Parathyroid adenoma (tissue), 2 donors: ENCODE measurements at regions not wholly inside any gene's neighbourhood (a gene's known extent, or its start where the extent isn't known, plus 50 kb on each side); places are given as distances from the start of the nearest gene placed in this dataset.

Source experiments
- H2AFZ ChIP-seq: fragments of 300-600 bp; sonication (generic); one replicate; pipeline ENCODE4 v1.7.0; 2017; ENCODE audit warnings: antibody characterized with exemption, mild to moderate bottlenecking
- H3K27ac ChIP-seq: fragments of 300-600 bp; sonication (generic); one replicate; pipeline ENCODE4 v1.7.0; 2017
- H3K27me3 ChIP-seq: fragments of 300-600 bp; sonication (generic); one replicate; pipeline ENCODE4 v1.7.0; 2017; ENCODE audit warnings: low read length; ENCODE audit not compliant: control insufficient read depth, insufficient read depth
- H3K36me3 ChIP-seq: fragments of 300-600 bp; sonication (generic); one replicate; pipeline ENCODE4 v1.7.0; 2017; ENCODE audit warnings: low read length; ENCODE audit not compliant: control insufficient read depth, insufficient read depth
- H3K4me1 ChIP-seq: fragments of 300-600 bp; sonication (generic); one replicate; pipeline ENCODE4 v1.7.0; 2017; ENCODE audit warnings: control low read depth
- H3K4me2 ChIP-seq: fragments of 300-600 bp; sonication (generic); one replicate; pipeline ENCODE4 v1.7.0; 2017; ENCODE audit warnings: low read length
- H3K4me3 ChIP-seq: fragments of 300-600 bp; sonication (generic); one replicate; pipeline ENCODE4 v1.7.0; 2017; ENCODE audit warnings: low read depth, low read length
- H3K79me2 ChIP-seq: fragments of 300-600 bp; sonication (generic); one replicate; pipeline ENCODE4 v1.7.0; 2017; ENCODE audit warnings: control low read depth
- H3K9ac ChIP-seq: fragments of 300-600 bp; sonication (generic); one replicate; pipeline ENCODE4 v1.7.0; 2017; ENCODE audit warnings: mild to moderate bottlenecking
- H3K9me3 ChIP-seq: fragments of 300-600 bp; sonication (generic); one replicate; pipeline ENCODE4 v1.7.0; 2017; ENCODE audit warnings: low read length; ENCODE audit not compliant: control insufficient read depth
- TF ChIP-seq, protein P1 (sequence below): fragments of 300-600 bp; sonication (generic); IDR thresholded peaks from one replicate; pipeline ENCODE4 v1.7.0; 2017; ENCODE audit warnings: antibody characterized with exemption, mild to moderate bottlenecking
- donor health status: primary hyperparathyroidism.

DNA sequence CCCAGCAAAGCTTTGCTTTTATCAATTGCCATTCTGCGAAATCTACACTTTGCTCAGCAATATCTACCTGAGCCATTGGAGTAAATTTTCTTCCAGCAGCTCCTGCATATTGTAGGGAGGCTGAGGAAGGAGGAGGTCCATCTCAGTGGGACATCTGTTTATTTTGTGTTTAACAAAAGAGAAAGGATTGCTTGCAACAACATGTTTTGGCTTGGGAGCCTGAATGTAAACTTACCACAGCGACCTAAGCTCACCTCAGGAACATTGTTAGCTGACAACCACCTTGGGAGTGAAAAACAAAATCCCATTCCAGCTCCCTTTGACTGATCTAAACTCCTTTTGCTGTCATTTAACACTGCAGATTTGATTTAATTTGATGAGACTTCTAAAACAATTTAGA lies 356.1 kb downstream of the SS18 start:
- no peak overlapping the region for H3K27ac ChIP-seq
- TF ChIP-seq, protein P1, sequence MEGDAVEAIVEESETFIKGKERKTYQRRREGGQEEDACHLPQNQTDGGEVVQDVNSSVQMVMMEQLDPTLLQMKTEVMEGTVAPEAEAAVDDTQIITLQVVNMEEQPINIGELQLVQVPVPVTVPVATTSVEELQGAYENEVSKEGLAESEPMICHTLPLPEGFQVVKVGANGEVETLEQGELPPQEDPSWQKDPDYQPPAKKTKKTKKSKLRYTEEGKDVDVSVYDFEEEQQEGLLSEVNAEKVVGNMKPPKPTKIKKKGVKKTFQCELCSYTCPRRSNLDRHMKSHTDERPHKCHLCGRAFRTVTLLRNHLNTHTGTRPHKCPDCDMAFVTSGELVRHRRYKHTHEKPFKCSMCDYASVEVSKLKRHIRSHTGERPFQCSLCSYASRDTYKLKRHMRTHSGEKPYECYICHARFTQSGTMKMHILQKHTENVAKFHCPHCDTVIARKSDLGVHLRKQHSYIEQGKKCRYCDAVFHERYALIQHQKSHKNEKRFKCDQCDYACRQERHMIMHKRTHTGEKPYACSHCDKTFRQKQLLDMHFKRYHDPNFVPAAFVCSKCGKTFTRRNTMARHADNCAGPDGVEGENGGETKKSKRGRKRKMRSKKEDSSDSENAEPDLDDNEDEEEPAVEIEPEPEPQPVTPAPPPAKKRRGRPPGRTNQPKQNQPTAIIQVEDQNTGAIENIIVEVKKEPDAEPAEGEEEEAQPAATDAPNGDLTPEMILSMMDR = no peak
- no peak overlapping the region for H3K4me3 ChIP-seq
- H3K9me3 ChIP-seq = no peaks in the 10 kb centered on the region
- no peaks in the 10 kb centered on the region for H3K27me3 ChIP-seq
- no peak overlapping the region for H2AFZ ChIP-seq
- no peaks in the 10 kb centered on the region for H3K79me2 ChIP-seq
- no peak overlapping the region for H3K9ac ChIP-seq
- H3K4me1 ChIP-seq = no peaks in the 10 kb centered on the region
- H3K4me2 ChIP-seq = no peak overlapping the region
- H3K36me3 ChIP-seq = no peaks in the 10 kb centered on the region

DNA sequence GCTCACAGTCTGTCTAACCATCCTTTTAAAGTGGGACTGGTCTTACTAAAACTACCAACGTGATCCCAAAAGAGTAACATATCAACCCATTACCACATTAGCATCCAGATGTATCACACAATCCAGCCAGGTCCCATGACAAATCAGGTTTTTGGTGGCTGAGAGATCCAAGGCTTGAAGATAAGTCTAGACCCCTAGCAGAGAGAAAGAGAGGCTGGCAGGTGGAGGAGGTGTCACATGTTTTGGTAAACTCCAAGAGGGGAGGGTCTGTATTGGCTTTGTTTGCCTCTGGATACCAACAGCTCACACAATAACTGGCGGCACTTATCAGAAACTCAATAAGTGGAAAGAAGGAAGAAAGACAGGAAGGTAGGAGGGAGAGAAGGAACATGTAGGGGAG lies 357.6 kb downstream of the SS18 start:
- Histone ChIP-seq H3K27me3 (no peaks in the 10 kb centered on the region), H2AFZ (no peak overlapping the region), H3K36me3 (no peaks in the 10 kb centered on the region), H3K27ac (no peak overlapping the region), H3K9me3 (no peaks in the 10 kb centered on the region), H3K4me2 (no peak overlapping the region), H3K9ac (no peak overlapping the region), H3K4me3 (no peak overlapping the region), H3K79me2 (no peaks in the 10 kb centered on the region), H3K4me1 (no peaks in the 10 kb centered on the region)
- TF ChIP-seq, protein P1 = no peak

DNA sequence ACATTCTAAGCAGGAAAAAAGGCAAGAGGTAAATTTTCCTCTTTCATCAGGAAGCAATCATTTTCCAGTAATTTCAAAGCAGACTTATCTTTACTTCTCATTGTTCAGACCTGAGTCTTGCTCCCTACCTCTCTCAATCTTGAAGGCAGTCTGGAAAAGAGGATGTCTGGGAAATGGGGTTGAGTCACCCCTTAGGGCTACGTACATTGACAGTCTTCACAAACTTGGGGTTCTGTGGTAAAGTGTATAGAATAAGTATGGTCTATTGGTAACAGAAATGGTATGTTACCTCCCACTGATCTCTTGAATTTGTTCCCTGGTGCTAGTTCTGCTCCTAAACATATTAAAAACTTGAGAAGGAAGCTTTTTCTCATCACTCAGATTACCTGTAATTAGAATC lies 361.3 kb downstream of the SS18 start:
- H3K4me3 ChIP-seq = no peak overlapping the region
- no peaks in the 10 kb centered on the region for H3K36me3 ChIP-seq
- no peak overlapping the region for H3K27ac ChIP-seq
- H3K9me3 ChIP-seq = no peaks in the 10 kb centered on the region
- H3K27me3 ChIP-seq = no peaks in the 10 kb centered on the region
- TF ChIP-seq, protein P1 = no peak
- H3K4me1 ChIP-seq = no peaks in the 10 kb centered on the region
- no peak overlapping the region for H3K4me2 ChIP-seq
- H3K79me2 ChIP-seq = no peaks in the 10 kb centered on the region
- H2AFZ ChIP-seq = no peak overlapping the region
- no peak overlapping the region for H3K9ac ChIP-seq

DNA sequence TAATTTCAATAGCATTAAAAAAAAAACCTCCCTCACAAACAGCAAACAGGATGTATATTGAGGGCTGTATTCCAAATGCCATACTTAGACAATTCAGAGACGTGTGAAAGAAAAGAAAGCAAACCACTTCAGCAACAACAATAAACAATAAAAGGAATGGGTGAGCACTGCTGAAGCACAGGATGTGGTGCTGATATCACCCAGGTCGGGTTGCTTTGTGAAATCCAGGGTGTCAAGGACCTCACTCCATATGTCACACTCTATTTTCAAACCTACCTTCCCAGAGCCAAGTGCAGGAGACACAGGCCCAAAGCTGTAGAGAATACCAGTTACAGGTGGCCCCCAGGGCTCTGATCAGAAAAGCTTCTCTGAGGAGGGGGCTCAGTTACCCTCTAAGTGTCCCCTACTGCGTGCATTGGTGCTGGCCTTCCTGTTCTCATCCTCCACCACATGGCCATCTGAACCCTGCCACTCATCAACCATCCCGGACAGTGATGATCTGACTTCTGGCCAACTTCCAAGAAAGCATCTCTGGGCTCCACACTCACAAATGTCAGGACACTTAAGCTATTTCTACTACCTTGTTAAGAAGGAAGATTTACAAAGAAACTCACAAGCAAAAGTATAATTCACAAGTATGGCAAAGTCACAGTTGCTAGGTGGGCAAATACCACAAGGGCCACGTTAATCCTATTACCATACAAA lies 363.0 kb downstream of the SS18 start:
- H3K4me3 ChIP-seq = no peak overlapping the region
- TF ChIP-seq, protein P1 = no peak
- no peak overlapping the region for H3K9ac ChIP-seq
- no peaks in the 10 kb centered on the region for H3K79me2 ChIP-seq
- H2AFZ ChIP-seq = no peak overlapping the region
- H3K27me3 ChIP-seq = no peaks in the 10 kb centered on the region
- no peaks in the 10 kb centered on the region for H3K36me3 ChIP-seq
- H3K27ac ChIP-seq = no peak overlapping the region
- no peak overlapping the region for H3K4me2 ChIP-seq
- H3K9me3 ChIP-seq = no peaks in the 10 kb centered on the region
- no peaks in the 10 kb centered on the region for H3K4me1 ChIP-seq

DNA sequence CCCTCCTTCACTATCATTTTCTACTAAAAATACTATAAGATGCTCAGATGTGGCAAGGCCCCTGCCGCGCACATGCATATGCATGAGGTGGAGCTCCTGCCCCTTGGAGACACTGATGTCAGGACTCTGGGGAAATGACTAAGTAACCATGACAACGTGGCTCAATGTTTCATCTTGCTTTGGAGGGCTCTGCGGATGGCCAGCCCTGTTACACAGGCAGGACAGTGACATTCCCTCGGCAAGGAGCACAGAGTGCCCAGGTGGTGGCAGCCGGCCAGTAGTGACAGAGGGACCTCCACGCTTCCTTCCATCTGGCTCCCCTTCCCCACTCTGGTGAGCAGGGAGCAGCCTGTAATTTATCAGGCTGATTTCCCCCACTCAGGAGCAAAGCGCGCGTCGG lies 364.1 kb downstream of the SS18 start:
- no peak overlapping the region for H3K4me3 ChIP-seq
- H3K4me2 ChIP-seq = no peak overlapping the region
- H3K36me3 ChIP-seq = no peaks in the 10 kb centered on the region
- H3K9me3 ChIP-seq = no peaks in the 10 kb centered on the region
- H3K4me1 ChIP-seq = no peaks in the 10 kb centered on the region
- H3K27ac ChIP-seq = no peak overlapping the region
- no peaks in the 10 kb centered on the region for H3K27me3 ChIP-seq
- no peak overlapping the region for H3K9ac ChIP-seq
- no peaks in the 10 kb centered on the region for H3K79me2 ChIP-seq
- H2AFZ ChIP-seq = no peak overlapping the region
- TF ChIP-seq, protein P1 = no peak
